Loucy (cell line): ENCODE measurements at regions not wholly inside any gene's neighbourhood (a gene's known extent, or its start where the extent isn't known, plus 50 kb on each side); places are given as distances from the start of the nearest gene placed in this dataset.

Experiments
- H2AFZ ChIP-seq: fragments of 200-600 bp; sonication (generic); 2 replicates; pipeline ENCODE4 v1.6.0; 2016; ENCODE audit warnings: antibody characterized with exemption, mild to moderate bottlenecking, low read length, moderate library complexity
- H3F3A ChIP-seq: fragments of 200-600 bp; 2 replicates; pipeline ENCODE4 v1.6.0; 2016; ENCODE audit warnings: antibody characterized with exemption, low read depth, mild to moderate bottlenecking
- H3K27me3 ChIP-seq: fragments of 200-600 bp; sonication (generic); 2 replicates; pipeline ENCODE4 v1.6.1; 2014; ENCODE audit warnings: low read length, mild to moderate bottlenecking; ENCODE audit not compliant: insufficient read depth, poor library complexity, severe bottlenecking
- H3K36me3 ChIP-seq: fragments of 200-600 bp; sonication (generic); 2 replicates; pipeline ENCODE4 v1.6.1; 2016; ENCODE audit warnings: low read length; ENCODE audit not compliant: insufficient read depth
- H3K4me1 ChIP-seq: fragments of 200-600 bp; sonication (generic); 2 replicates; pipeline ENCODE4 v1.5.1; 2014; ENCODE audit warnings: low read length, mild to moderate bottlenecking; ENCODE audit not compliant: insufficient read depth, poor library complexity, severe bottlenecking
- H3K4me2 ChIP-seq: fragments of 200-600 bp; sonication (generic); 2 replicates; pipeline ENCODE4 v1.6.0; 2014; ENCODE audit warnings: antibody characterized with exemption, low read length, low read depth, mild to moderate bottlenecking; ENCODE audit not compliant: poor library complexity, severe bottlenecking
- H3K4me3 ChIP-seq: fragments of 200-600 bp; sonication (generic); 2 replicates; pipeline ENCODE4 v1.5.1; 2014; ENCODE audit warnings: low read length, mild to moderate bottlenecking, mixed read lengths; ENCODE audit not compliant: poor library complexity, severe bottlenecking
- H3K79me2 ChIP-seq: fragments of 200-600 bp; sonication (generic); 2 replicates; pipeline ENCODE4 v1.6.1; 2014; ENCODE audit warnings: low read length; ENCODE audit not compliant: insufficient read depth
- H3K9ac ChIP-seq: fragments of 200-600 bp; sonication (generic); 2 replicates; pipeline ENCODE4 v1.6.0; 2014; ENCODE audit warnings: mild to moderate bottlenecking, low read depth, low read length, moderate library complexity; ENCODE audit not compliant: poor library complexity, severe bottlenecking
- H3K9me2 ChIP-seq: fragments of 200-600 bp; sonication (generic); replicated peaks from 2 replicates; pipeline ENCODE4 v1.6.1; 2016; ENCODE audit warnings: low read depth, low read length, mixed read lengths
- H3K9me3 ChIP-seq: fragments of 200-600 bp; sonication (generic); 2 replicates; pipeline ENCODE4 v1.6.1; 2014; ENCODE audit warnings: mild to moderate bottlenecking, antibody characterized with exemption, low read length, low read depth; ENCODE audit not compliant: insufficient read depth
- H4K20me1 ChIP-seq: fragments of 200-600 bp; sonication (generic); 2 replicates; pipeline ENCODE4 v1.6.0; 2014; ENCODE audit warnings: antibody characterized with exemption, low read length, mild to moderate bottlenecking; ENCODE audit not compliant: insufficient read depth, poor library complexity, severe bottlenecking
- CTCF ChIP-seq: fragments of 200-600 bp; sonication (generic); conservative IDR thresholded peaks from 2 replicates; pipeline ENCODE4 v1.5.1; 2014; ENCODE audit warnings: mild to moderate bottlenecking, antibody characterized with exemption, low read length
- EZH2phosphoT487 ChIP-seq: fragments of 200-600 bp; IDR thresholded peaks from 2 replicates; pipeline ENCODE4 v1.6.1; 2018; ENCODE audit warnings: antibody characterized with exemption, mild to moderate bottlenecking, moderate library complexity, borderline replicate concordance

GRCh38 chr2:503288-503999 lies 173.8 kb downstream of the TMEM18 start:
- Histone ChIP-seq H4K20me1 (no peaks in the 10 kb centered on the region), H3F3A (no peaks in the 10 kb centered on the region), H3K9me2 (no peaks in the 10 kb centered on the region), H3K4me2 (no peak overlapping the region), H2AFZ (no peak overlapping the region), H3K4me3 (no peak overlapping the region), H3K4me1 (peaks cover 11% of the 10 kb centered on the region), H3K79me2 (no peaks in the 10 kb centered on the region), H3K9me3 (no peaks in the 10 kb centered on the region), H3K36me3 (no peaks in the 10 kb centered on the region), H3K27me3 (no peaks in the 10 kb centered on the region), H3K9ac (no peak overlapping the region)
- TF ChIP-seq CTCF (no peak), EZH2phosphoT487 (no peak)

GRCh38 chr2:502831-503230 lies 174.4 kb downstream of the TMEM18 start:
- Histone ChIP-seq H3K79me2 (no peaks in the 10 kb centered on the region), H2AFZ (no peak overlapping the region), H4K20me1 (no peaks in the 10 kb centered on the region), H3K27me3 (no peaks in the 10 kb centered on the region), H3K4me1 (peaks cover 17% of the 10 kb centered on the region), H3F3A (no peaks in the 10 kb centered on the region), H3K4me3 (no peak overlapping the region), H3K36me3 (no peaks in the 10 kb centered on the region), H3K9me2 (no peaks in the 10 kb centered on the region), H3K9ac (no peak overlapping the region), H3K9me3 (no peaks in the 10 kb centered on the region), H3K4me2 (no peak overlapping the region)
- TF ChIP-seq CTCF (no peak), EZH2phosphoT487 (no peak)

GRCh38 chr2:501667-502066 lies 175.5 kb downstream of the TMEM18 start:
- Histone ChIP-seq H3K79me2 (no peaks in the 10 kb centered on the region), H3K27me3 (no peaks in the 10 kb centered on the region), H3K4me1 (peaks cover 29% of the 10 kb centered on the region), H3K4me2 (no peak overlapping the region), H3K4me3 (no peak overlapping the region), H3K9me3 (no peaks in the 10 kb centered on the region), H3F3A (no peaks in the 10 kb centered on the region), H3K36me3 (no peaks in the 10 kb centered on the region), H2AFZ (no peak overlapping the region), H4K20me1 (no peaks in the 10 kb centered on the region), H3K9ac (no peak overlapping the region), H3K9me2 (no peaks in the 10 kb centered on the region)
- TF ChIP-seq EZH2phosphoT487 (no peak), CTCF (no peak)
